Activated CD8-positive, alpha-beta memory T cell treated with anti-CD3 and anti-CD28 coated beads for 4 hours (primary cell): ENCODE measurements at regions not wholly inside any gene's neighbourhood (a gene's known extent, or its start where the extent isn't known, plus 50 kb on each side); places are given as distances from the start of the nearest gene placed in this dataset.

ENCODE experiments used
- DNase-seq, 2 donors: peaks; one replicate each; pipeline ENCODE4 v3.0.0-alpha.2; 2020; ENCODE audit warnings: low read depth in 2 of 2

- DNase-seq = no peak
Measured at GRCh38 chr2:64369706-64370105, 84.3 kb upstream of the LGALSL start.

GRCh38 chr2:64371727-64372126 lies 82.2 kb upstream of the LGALSL start:
- DNase-seq = no peak

GRCh38 chr2:64374686-64375085 lies 79.3 kb upstream of the LGALSL start:
- no peak for DNase-seq

GRCh38 chr2:64376926-64377325 lies 77.0 kb upstream of the LGALSL start:
- no peak for DNase-seq

GRCh38 chr2:64379186-64379585 lies 74.8 kb upstream of the LGALSL start:
- no peak for DNase-seq

- DNase-seq = no peak
Measured at GRCh38 chr2:64380853-64381527, 73.0 kb upstream of the LGALSL start.

GRCh38 chr2:64383016-64383591 lies 70.9 kb upstream of the LGALSL start:
- DNase-seq = no peak

GRCh38 chr2:64383881-64384280 lies 70.1 kb upstream of the LGALSL start:
- DNase-seq = no peak

- DNase-seq = no peak
Measured at GRCh38 chr2:64386676-64387075, 67.3 kb upstream of the LGALSL start.

- no peak for DNase-seq
Measured at GRCh38 chr2:64390586-64390985, 63.4 kb upstream of the LGALSL start.

- DNase-seq = no peak
Measured at GRCh38 chr2:64391424-64391823, 62.5 kb upstream of the LGALSL start.

GRCh38 chr2:64391940-64392339 lies 62.0 kb upstream of the LGALSL start:
- no peak for DNase-seq

GRCh38 chr2:64392529-64392928 lies 61.4 kb upstream of the LGALSL start:
- DNase-seq = no peak

- DNase-seq = no peak
Measured at GRCh38 chr2:64393383-64394010, 60.5 kb upstream of the LGALSL start.

- DNase-seq = no peak
Measured at GRCh38 chr2:64394153-64394552, 59.8 kb upstream of the LGALSL start.

GRCh38 chr2:64396001-64396400 lies 58.0 kb upstream of the LGALSL start:
- no peak for DNase-seq

- no peak for DNase-seq
Measured at GRCh38 chr2:64396551-64396950, 57.4 kb upstream of the LGALSL start.

GRCh38 chr2:64398516-64399129 lies 55.3 kb upstream of the LGALSL start:
- DNase-seq = no peak

GRCh38 chr2:64399521-64399920 lies 54.4 kb upstream of the LGALSL start:
- DNase-seq = no peak

- DNase-seq = no peak
Measured at GRCh38 chr2:64400105-64400728, 53.7 kb upstream of the LGALSL start.

GRCh38 chr2:64400733-64401528 lies 53.0 kb upstream of the LGALSL start:
- no peak for DNase-seq

GRCh38 chr2:64401529-64401880 lies 52.5 kb upstream of the LGALSL start:
- no peak for DNase-seq
